Choroid plexus epithelial cell (primary cell): ENCODE measurements at regions not wholly inside any gene's neighbourhood (a gene's known extent, or its start where the extent isn't known, plus 50 kb on each side); places are given as distances from the start of the nearest gene placed in this dataset.
"Not testable (repeated sequence)": the region's sequence is repeated elsewhere in the genome, so short reads cannot be mapped to it uniquely, and the experiment has no call there.

Source experiments
- DNase-seq: peaks from one replicate; pipeline ENCODE4 v3.0.0-alpha.2; 2010; ENCODE audit warnings: low read depth
- H3K4me3 ChIP-seq: 2 replicates; pipeline ENCODE4 v1.5.1; 2011; ENCODE audit warnings: low read depth, mild to moderate bottlenecking, control low read depth, low read length, moderate library complexity

DNA sequence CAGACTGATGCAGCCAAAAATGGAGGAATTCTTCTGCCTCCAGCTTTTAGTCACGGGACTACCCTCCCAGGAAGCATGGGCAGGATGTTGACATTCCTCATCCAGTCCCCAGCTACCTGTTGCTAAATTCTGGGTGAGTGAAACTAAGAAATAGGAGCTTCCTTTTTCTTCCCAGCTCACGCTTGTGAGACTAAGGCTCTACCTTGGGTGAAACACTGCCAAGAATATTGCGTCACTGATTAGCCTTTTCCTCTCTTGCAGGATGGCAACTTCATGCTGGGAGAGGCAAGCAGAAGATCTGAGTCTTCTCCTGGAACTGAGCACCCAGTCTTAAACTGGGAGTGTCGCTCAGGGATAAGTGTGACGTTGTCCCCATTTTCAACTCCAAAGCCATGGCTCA lies 59.7 kb downstream of the RNU2-63P start:
- peak; percentile 16 for DNase-seq
- H3K4me3 ChIP-seq = not testable (repeated sequence)

GRCh38 chr2:87949008-87949407 lies 67.3 kb downstream of the RNU2-63P start:
- not testable (repeated sequence) for DNase-seq, H3K4me3 ChIP-seq

DNA sequence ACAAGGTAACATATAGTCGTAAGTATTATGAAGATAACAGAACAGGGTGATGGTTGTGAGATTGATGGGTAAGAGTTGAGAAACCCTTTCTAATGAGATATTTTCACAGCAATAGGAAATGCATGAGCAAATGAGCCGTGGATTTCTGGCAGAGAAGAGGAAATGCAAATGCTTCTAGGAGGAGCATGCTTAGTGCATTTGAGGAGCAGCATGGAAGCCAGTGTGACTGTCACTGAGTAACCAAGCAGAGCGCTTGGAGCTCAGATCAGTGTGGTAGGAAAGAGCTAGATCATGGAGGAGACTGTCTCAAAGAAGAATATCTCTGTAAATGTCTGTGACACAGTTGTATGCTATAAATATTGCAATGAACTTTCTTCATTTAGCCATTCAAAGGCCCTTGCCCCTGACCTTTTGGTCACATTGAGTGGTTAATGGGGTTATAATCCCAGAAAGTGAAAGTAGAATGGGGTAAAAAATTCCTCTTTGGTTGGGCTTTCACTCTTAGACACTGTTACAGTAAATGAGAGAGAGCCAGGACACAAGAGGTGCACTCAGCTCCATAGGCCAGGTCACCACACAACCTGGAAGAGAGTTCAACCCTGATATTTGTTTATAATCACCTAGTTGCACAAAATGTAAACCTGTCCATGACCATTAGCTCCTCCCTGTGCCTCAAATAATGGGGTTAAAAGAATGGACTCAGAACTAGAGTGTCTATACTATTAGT lies 69.5 kb downstream of the RNU2-63P start:
- not testable (repeated sequence) for DNase-seq, H3K4me3 ChIP-seq

GRCh38 chr2:87939299-87939698 lies 77.0 kb downstream of the RNU2-63P start:
- not testable (repeated sequence) for H3K4me3 ChIP-seq, DNase-seq

DNA sequence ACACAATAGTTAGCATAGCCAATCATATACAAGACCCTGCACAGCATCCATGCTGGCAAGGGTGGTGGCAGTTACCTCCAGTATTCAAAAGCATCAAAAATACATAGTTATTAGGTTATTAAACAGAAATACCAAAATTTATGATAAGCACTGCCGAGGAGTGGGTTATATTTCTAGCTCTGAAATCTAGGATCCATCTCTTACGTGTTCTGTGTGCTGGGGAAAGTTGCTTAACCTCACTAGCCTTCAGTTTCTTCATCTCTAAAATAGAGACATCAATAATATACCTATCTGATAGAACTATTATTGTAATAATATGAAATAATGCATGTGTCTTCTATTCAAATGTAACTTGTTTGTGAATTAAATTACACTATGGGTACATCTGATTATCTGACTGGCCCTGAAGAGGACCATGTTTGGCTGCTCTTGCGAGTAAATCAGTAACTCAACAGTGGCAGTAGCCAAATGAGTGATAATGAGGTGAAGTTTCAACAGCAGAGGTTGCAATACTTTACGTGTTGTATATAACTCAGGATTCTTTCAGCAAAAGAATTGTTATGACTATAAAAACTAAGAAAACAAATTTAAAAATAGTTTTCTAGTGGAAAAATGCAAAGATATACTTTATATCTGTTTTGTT lies 93.5 kb upstream of the RGPD2 start:
- not testable (repeated sequence) for DNase-seq, H3K4me3 ChIP-seq

- not testable (repeated sequence) for DNase-seq, H3K4me3 ChIP-seq
These were observed 91.6 kb upstream of the RGPD2 start for GRCh38 chr2:87917194-87917593.

- DNase-seq, H3K4me3 ChIP-seq: not testable (repeated sequence)
These were observed 85.3 kb upstream of the RGPD2 start for GRCh38 chr2:87910848-87911247.

DNA sequence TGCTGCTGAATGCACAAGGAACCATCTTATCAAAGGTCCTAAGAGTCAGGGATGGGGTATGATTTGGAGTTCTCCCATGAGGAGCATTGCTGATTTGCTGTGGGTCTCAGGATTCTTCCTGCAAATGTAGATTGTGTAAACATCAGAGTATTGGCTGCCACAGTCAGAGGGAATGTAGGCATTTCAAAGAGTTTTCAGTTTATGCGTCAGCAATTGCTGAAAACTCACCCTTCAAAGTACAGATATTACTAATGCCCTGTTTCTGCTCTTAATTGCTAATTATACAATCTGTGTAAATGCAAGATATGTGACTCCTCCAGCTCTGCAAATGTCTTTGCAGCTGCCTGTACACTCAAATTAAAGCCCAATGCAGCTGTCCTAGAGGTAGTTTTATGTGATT lies 83.4 kb upstream of the RGPD2 start:
- not testable (repeated sequence) for DNase-seq, H3K4me3 ChIP-seq

DNA sequence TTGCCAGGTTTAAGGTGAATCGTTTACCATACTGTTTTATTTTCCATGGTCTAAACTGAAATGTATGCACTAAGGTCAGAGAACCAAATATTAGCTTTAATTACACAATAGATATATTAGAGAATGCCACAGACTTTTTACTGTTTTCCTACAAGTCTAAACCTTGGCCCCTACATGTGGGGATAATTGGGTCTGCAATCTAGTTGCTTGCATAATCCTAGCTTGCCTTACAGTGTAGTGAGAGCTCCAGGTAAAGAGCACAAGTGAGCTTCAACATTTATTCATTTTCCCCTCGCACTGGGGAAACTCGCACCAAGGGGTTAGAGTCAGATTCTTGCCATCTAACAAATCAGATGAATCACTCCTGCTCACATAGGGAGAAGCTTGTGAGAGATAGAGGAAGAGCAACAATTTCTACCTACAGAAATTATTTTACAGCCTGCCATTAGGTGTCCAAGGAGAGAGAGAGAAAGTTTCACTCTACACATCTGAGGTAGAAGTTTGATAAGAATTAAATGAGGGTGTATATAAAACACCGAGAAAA lies 82.0 kb upstream of the RGPD2 start:
- not testable (repeated sequence) for DNase-seq, H3K4me3 ChIP-seq

GRCh38 chr2:87903242-87904114 lies 77.9 kb upstream of the RGPD2 start:
- not testable (repeated sequence) for H3K4me3 ChIP-seq
- peak; percentile 67 for DNase-seq

DNA sequence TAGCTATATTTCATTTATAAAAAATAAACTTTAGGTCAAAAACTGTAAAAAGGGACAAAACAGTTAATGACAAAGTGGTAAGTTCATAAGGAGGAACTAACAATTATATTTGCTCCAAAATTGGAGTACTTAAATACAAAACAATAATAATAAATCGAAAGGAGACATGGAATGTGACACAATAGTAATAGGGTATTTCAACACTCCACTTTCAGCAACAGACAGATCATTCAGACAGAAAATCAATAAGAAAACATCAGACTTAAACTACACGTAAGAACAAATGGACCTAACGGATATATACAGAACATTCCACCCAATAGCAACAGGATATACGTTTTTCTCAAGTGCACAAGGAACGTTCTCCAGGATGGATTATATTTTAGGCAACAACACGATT lies 58.1 kb upstream of the RGPD2 start:
- not testable (repeated sequence) for DNase-seq, H3K4me3 ChIP-seq
